DOHH2 (cell line): ENCODE measurements at regions not wholly inside any gene's neighbourhood (a gene's known extent, or its start where the extent isn't known, plus 50 kb on each side); places are given as distances from the start of the nearest gene placed in this dataset.

Experiments
- H3F3A ChIP-seq: fragments of 200-600 bp; sonication (generic), shearing (Covaris generic); 2 replicates; pipeline ENCODE4 v1.6.0; 2016; ENCODE audit warnings: antibody characterized with exemption, mild to moderate bottlenecking; ENCODE audit not compliant: control insufficient read depth, insufficient read depth
- H3K27ac ChIP-seq: fragments of 200-600 bp; sonication (generic); 2 replicates; pipeline ENCODE4 v1.5.1; 2014; ENCODE audit warnings: low read depth, mild to moderate bottlenecking, low read length, moderate library complexity
- H3K27me3 ChIP-seq: fragments of 200-600 bp; sonication (generic); 2 replicates; pipeline ENCODE4 v1.6.1; 2014; ENCODE audit warnings: mild to moderate bottlenecking, low read length, mixed read lengths; ENCODE audit not compliant: control insufficient read depth
- H3K36me3 ChIP-seq: fragments of 200-600 bp; sonication (generic); 2 replicates; pipeline ENCODE4 v1.6.1; 2014; ENCODE audit warnings: mild to moderate bottlenecking, low read length, moderate library complexity, mixed read lengths; ENCODE audit not compliant: control insufficient read depth
- H3K4me1 ChIP-seq: fragments of 200-600 bp; sonication (generic); 2 replicates; pipeline ENCODE4 v1.6.1; 2014; ENCODE audit warnings: mild to moderate bottlenecking, low read length, mixed read lengths; ENCODE audit not compliant: control insufficient read depth
- H3K4me2 ChIP-seq: fragments of 200-600 bp; sonication (generic); 2 replicates; pipeline ENCODE4 v1.6.0; 2014; ENCODE audit warnings: mild to moderate bottlenecking, low read length, moderate library complexity
- H3K4me3 ChIP-seq: fragments of 200-600 bp; sonication (generic); 2 replicates; pipeline ENCODE4 v1.5.1; 2014; ENCODE audit warnings: mild to moderate bottlenecking, low read length, mixed read lengths
- H3K79me2 ChIP-seq: fragments of 200-600 bp; sonication (generic); 2 replicates; pipeline ENCODE4 v1.6.1; 2014; ENCODE audit warnings: mild to moderate bottlenecking, low read length, mixed read lengths; ENCODE audit not compliant: control insufficient read depth
- H3K9me2 ChIP-seq: fragments of 200-600 bp; sonication (generic); replicated peaks from 2 replicates; pipeline ENCODE4 v1.6.1; 2014; ENCODE audit warnings: mild to moderate bottlenecking, low read length, mixed read lengths; ENCODE audit not compliant: control insufficient read depth
- H3K9me3 ChIP-seq: fragments of 200-600 bp; sonication (generic); 2 replicates; pipeline ENCODE4 v1.6.1; 2014; ENCODE audit warnings: antibody characterized with exemption, low read length, mixed read lengths; ENCODE audit not compliant: control insufficient read depth, insufficient read depth
- H4K20me1 ChIP-seq: fragments of 200-600 bp; sonication (generic); 2 replicates; pipeline ENCODE4 v1.6.0; 2014; ENCODE audit warnings: low read depth, mild to moderate bottlenecking, antibody characterized with exemption, low read length, moderate library complexity; ENCODE audit not compliant: control insufficient read depth, insufficient read depth
- EZH2phosphoT487 ChIP-seq: fragments of 200-600 bp; sonication (generic); IDR thresholded peaks from 2 replicates; pipeline ENCODE4 v1.6.1; 2017; ENCODE audit warnings: borderline replicate concordance, mild to moderate bottlenecking, antibody characterized with exemption, low read length, moderate library complexity, mixed read lengths
- TF ChIP-seq, protein P1 (sequence below): fragments of 200-600 bp; sonication (generic); IDR thresholded peaks from one replicate; pipeline ENCODE4 v1.5.1; 2014; ENCODE audit warnings: antibody characterized with exemption, mild to moderate bottlenecking, low read depth, low read length; ENCODE audit not compliant: poor library complexity, severe bottlenecking

DNA sequence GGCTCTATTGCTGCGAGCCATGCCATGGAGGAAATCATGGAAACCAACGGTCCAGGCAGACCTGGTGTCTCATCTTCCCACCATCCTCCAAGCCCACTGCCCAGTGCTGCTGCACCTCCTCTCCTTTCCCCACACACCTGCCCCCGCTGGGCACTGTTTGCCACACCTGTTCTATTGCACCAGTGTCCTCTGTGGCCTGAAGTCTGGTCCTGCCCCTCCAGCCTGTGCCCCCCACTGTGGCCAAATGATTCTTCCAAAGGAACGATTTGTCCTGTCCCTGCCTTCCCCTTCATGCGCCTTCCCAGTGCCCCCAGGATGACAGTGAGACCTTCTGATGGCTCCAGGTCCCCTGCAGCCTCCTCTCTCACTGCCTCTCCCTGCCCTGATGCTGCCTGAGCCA lies 101.9 kb upstream of the TWIST2 start:
- no peaks in the 10 kb centered on the region for H4K20me1 ChIP-seq
- H3K36me3 ChIP-seq = no peaks in the 10 kb centered on the region
- H3K4me3 ChIP-seq = no peak overlapping the region
- TF ChIP-seq EZH2phosphoT487 = no peak
- TF ChIP-seq, protein P1, sequence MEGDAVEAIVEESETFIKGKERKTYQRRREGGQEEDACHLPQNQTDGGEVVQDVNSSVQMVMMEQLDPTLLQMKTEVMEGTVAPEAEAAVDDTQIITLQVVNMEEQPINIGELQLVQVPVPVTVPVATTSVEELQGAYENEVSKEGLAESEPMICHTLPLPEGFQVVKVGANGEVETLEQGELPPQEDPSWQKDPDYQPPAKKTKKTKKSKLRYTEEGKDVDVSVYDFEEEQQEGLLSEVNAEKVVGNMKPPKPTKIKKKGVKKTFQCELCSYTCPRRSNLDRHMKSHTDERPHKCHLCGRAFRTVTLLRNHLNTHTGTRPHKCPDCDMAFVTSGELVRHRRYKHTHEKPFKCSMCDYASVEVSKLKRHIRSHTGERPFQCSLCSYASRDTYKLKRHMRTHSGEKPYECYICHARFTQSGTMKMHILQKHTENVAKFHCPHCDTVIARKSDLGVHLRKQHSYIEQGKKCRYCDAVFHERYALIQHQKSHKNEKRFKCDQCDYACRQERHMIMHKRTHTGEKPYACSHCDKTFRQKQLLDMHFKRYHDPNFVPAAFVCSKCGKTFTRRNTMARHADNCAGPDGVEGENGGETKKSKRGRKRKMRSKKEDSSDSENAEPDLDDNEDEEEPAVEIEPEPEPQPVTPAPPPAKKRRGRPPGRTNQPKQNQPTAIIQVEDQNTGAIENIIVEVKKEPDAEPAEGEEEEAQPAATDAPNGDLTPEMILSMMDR = no peak
- H3K9me2 ChIP-seq = no peaks in the 10 kb centered on the region
- H3K27ac ChIP-seq = no peak overlapping the region
- peaks cover 14% of the 10 kb centered on the region; the same call in 1 of the 2 replicates for H3K9me3 ChIP-seq
- H3K4me2 ChIP-seq = no peak overlapping the region
- no peaks in the 10 kb centered on the region for H3K27me3 ChIP-seq
- no peaks in the 10 kb centered on the region for H3K4me1 ChIP-seq
- no peaks in the 10 kb centered on the region for H3K79me2 ChIP-seq
- H3F3A ChIP-seq = no peaks in the 10 kb centered on the region

DNA sequence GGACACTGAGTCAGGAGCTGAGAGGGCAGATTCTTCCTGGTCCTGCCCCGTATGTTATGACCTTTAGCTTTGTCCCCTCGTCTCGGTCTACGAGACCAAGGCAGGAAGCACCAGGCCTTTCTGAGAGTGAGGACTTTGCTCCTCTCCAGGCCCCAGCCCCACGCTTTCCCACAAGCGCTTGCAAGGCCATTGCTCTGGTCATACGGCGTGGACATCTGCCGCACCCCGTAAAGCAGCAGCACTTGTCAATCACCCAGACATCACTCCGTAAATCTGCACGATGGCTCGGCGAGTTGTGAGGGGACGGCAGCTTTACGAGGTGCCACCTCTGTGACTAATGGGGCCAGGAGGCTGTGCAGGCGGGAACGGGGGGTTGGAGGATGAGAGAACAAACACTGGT lies 100.8 kb upstream of the TWIST2 start:
- Histone ChIP-seq H3K4me1 (no peaks in the 10 kb centered on the region), H3K27me3 (no peaks in the 10 kb centered on the region), H4K20me1 (no peaks in the 10 kb centered on the region), H3K36me3 (no peaks in the 10 kb centered on the region), H3K79me2 (no peaks in the 10 kb centered on the region), H3K9me3 (peaks cover 14% of the 10 kb centered on the region; the same call in 1 of the 2 replicates), H3K9me2 (no peaks in the 10 kb centered on the region), H3K4me3 (no peak overlapping the region), H3K4me2 (no peak overlapping the region), H3F3A (no peaks in the 10 kb centered on the region), H3K27ac (no peak overlapping the region)
- TF ChIP-seq EZH2phosphoT487 = no peak
- TF ChIP-seq, protein P1 = no peak

DNA sequence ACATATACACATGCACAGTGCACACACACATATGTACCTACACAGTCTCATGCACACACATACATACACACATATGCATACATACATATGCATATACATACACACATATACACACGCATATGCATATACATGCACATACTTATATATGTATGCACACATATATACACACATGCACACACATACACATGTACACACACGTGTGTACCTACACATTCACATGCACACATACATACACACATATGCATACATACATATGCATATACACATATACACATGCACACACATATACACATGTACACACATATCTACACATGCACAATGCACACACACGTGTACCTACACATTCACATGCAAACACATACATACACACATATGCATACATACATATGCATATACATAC lies 100.3 kb upstream of the TWIST2 start:
- no peaks in the 10 kb centered on the region for H3K9me2 ChIP-seq
- H3K36me3 ChIP-seq = no peaks in the 10 kb centered on the region
- TF ChIP-seq EZH2phosphoT487 = no peak
- TF ChIP-seq, protein P1 = no peak
- H3K4me3 ChIP-seq = no peak overlapping the region
- H3K27ac ChIP-seq = no peak overlapping the region
- peaks cover 14% of the 10 kb centered on the region; the same call in 1 of the 2 replicates for H3K9me3 ChIP-seq
- H3K4me1 ChIP-seq = no peaks in the 10 kb centered on the region
- H3K4me2 ChIP-seq = no peak overlapping the region
- no peaks in the 10 kb centered on the region for H3K79me2 ChIP-seq
- H4K20me1 ChIP-seq = no peaks in the 10 kb centered on the region
- no peaks in the 10 kb centered on the region for H3F3A ChIP-seq
- H3K27me3 ChIP-seq = no peaks in the 10 kb centered on the region
